HepG2 (cell line): ENCODE measurements at regions not wholly inside any gene's neighbourhood (a gene's known extent, or its start where the extent isn't known, plus 50 kb on each side); places are given as distances from the start of the nearest gene placed in this dataset.

Experiments used
- ELF1 ChIP-seq: sonication (generic); formaldehyde crosslinking; IDR thresholded peaks from 2 replicates; pipeline ENCODE4 v1.4.0; 2020; ENCODE audit warnings: missing genetic modification reagents
- NPAS2 ChIP-seq: sonication (generic); formaldehyde crosslinking; IDR thresholded peaks from 2 replicates; pipeline ENCODE4 v1.8.0; 2022; ENCODE audit warnings: mild to moderate bottlenecking, missing genetic modification reagents, borderline replicate concordance
- NR2F2 ChIP-seq: IDR thresholded peaks from 2 replicates; pipeline ENCODE4 v1.6.1; 2012; ENCODE audit warnings: low read depth, inconsistent platforms, borderline replicate concordance
- RFXAP ChIP-seq: sonication (generic); formaldehyde crosslinking; IDR thresholded peaks from 2 replicates; pipeline ENCODE4 v1.4.0; 2020; ENCODE audit warnings: missing genetic modification reagents, borderline replicate concordance
- STAT6 ChIP-seq: sonication (generic); formaldehyde crosslinking; IDR thresholded peaks from 2 replicates; pipeline ENCODE4 v1.4.0; 2020; ENCODE audit warnings: missing genetic modification reagents, mild to moderate bottlenecking, borderline replicate concordance
- ZC3H4 ChIP-seq: sonication (generic); formaldehyde crosslinking; IDR thresholded peaks from 2 replicates; pipeline ENCODE4 v1.4.0; 2020; ENCODE audit warnings: missing genetic modification reagents, borderline replicate concordance
- ZNF512B ChIP-seq: sonication (generic); formaldehyde crosslinking; IDR thresholded peaks from 2 replicates; pipeline ENCODE4 v1.5.1; 2020; ENCODE audit warnings: missing genetic modification reagents, mild to moderate bottlenecking, borderline replicate concordance

- TF ChIP-seq NPAS2 (CRISPR knock-in tag) (no peak), STAT6 (CRISPR knock-in tag) (no peak), ZNF512B (no peak), NR2F2 (no peak), ELF1 (CRISPR knock-in tag) (no peak), RFXAP (CRISPR knock-in tag) (no peak), ZC3H4 (CRISPR knock-in tag) (no peak)
Measured at GRCh38 chr20:4328541-4328940, 79.5 kb upstream of the ADRA1D start.
